ENCODE measurements at regions not wholly inside any gene's neighbourhood (a gene's known extent, or its start where the extent isn't known, plus 50 kb on each side); places are given as distances from the start of the nearest gene placed in this dataset.

DNA sequence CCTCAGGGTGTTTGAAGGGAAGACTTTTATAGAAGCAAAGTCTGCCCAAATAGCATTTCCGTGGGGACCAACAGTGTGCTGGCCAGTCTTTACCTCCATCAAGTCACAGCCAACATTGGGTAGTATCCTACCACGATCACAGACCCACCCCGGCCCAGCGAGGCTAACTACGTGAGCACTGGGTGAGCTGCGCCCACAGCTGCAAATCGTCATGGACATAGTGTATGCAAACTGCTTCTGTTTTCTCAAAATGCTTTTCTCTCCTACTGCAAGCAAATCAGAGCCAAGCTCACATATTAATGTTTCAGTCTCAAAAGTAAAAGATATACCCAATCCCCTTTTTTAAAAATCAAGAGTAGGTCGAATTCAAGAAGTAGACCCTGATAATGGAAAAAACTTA lies 592.8 kb upstream of the CDH4 start:
- no peaks in the 10 kb centered on the region for H3K36me3 ChIP-seq (ENCODE audit: control insufficient read depth in 5 of 5, insufficient read depth in 5 of 5, low read length in 5 of 5)
- H3K27me3 ChIP-seq (ENCODE audit: control insufficient read depth in 5 of 5, insufficient read depth in 4 of 5, low read length in 5 of 5) = peaks cover 0 to 8% (median 0%) of the 10 kb centered on the region in 5 donors
- no peak overlapping the region for H3K27ac ChIP-seq (ENCODE audit: low read depth, low read length)
- no peak overlapping the region for H3K4me3 ChIP-seq (ENCODE audit: low read depth in 1 of 5, low read length in 5 of 5)
- peaks cover 0 to 9% (median 3%) of the 10 kb centered on the region in 5 donors for H3K9me3 ChIP-seq (ENCODE audit: control insufficient read depth in 5 of 5, low read length in 5 of 5)
- no peaks in the 10 kb centered on the region for H3K4me1 ChIP-seq (ENCODE audit: control insufficient read depth in 5 of 5, insufficient read depth in 5 of 5, low read length in 5 of 5)
- H3K9ac ChIP-seq (ENCODE audit: low read length in 5 of 5) = no peak overlapping the region

DNA sequence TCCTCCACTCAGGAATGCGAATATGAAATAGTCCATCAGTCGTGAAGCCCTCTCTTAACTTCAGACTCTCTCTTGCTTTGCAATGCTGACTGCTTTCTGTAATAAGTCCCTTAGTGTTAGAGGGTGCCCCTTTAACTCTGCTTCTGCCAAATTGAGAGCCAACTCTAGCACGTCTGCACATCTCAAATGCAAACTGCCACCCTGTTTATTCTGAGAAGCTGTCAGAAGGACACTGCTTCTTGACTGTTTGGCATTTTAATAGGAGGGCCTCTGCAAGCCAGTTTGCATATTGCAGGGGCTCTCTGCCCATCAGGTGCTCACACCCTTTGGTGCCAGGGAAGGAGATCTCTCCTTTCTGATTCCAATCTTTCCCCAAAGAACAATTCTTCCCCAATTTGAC lies 589.8 kb upstream of the CDH4 start:
- Histone ChIP-seq H3K9ac (ENCODE audit: low read length in 5 of 5) (no peak overlapping the region), H3K4me1 (ENCODE audit: control insufficient read depth in 5 of 5, insufficient read depth in 5 of 5, low read length in 5 of 5) (no peaks in the 10 kb centered on the region), H3K4me3 (ENCODE audit: low read depth in 1 of 5, low read length in 5 of 5) (no peak overlapping the region), H3K36me3 (ENCODE audit: control insufficient read depth in 5 of 5, insufficient read depth in 5 of 5, low read length in 5 of 5) (no peaks in the 10 kb centered on the region), H3K27me3 (ENCODE audit: control insufficient read depth in 5 of 5, insufficient read depth in 4 of 5, low read length in 5 of 5) (peaks cover 0 to 8% (median 0%) of the 10 kb centered on the region in 5 donors), H3K9me3 (ENCODE audit: control insufficient read depth in 5 of 5, low read length in 5 of 5) (no peaks in the 10 kb centered on the region), H3K27ac (ENCODE audit: low read depth, low read length) (no peak overlapping the region)

DNA sequence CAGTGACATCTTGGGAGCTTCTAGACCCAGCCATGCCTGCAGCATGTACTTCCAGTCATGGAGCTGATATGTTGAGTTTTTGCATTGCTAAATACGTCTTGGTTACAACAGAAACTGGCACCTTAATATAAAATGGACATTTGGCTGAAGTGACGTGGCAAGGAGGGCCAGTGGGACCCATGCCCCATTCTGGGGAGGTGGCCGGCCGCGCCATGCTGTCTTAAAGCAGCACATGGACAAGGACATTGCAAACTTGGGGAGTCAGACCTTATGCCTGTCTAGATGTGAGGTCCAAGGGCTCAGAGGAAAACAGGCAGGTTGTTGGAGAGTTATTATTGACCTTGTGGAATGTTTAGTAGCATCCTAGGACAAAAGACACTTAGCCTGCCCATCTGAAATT lies 588.0 kb upstream of the CDH4 start:
- H3K4me3 ChIP-seq (ENCODE audit: low read depth in 1 of 5, low read length in 5 of 5) = no peak overlapping the region
- no peaks in the 10 kb centered on the region for H3K4me1 ChIP-seq (ENCODE audit: control insufficient read depth in 5 of 5, insufficient read depth in 5 of 5, low read length in 5 of 5)
- H3K9ac ChIP-seq (ENCODE audit: low read length in 5 of 5) = no peak overlapping the region
- H3K9me3 ChIP-seq (ENCODE audit: control insufficient read depth in 5 of 5, low read length in 5 of 5) = no peaks in the 10 kb centered on the region
- no peak overlapping the region for H3K27ac ChIP-seq (ENCODE audit: low read depth, low read length)
- peaks cover 0 to 1% (median 0%) of the 10 kb centered on the region in 5 donors for H3K27me3 ChIP-seq (ENCODE audit: control insufficient read depth in 5 of 5, insufficient read depth in 4 of 5, low read length in 5 of 5)
- H3K36me3 ChIP-seq (ENCODE audit: control insufficient read depth in 5 of 5, insufficient read depth in 5 of 5, low read length in 5 of 5) = no peaks in the 10 kb centered on the region

DNA sequence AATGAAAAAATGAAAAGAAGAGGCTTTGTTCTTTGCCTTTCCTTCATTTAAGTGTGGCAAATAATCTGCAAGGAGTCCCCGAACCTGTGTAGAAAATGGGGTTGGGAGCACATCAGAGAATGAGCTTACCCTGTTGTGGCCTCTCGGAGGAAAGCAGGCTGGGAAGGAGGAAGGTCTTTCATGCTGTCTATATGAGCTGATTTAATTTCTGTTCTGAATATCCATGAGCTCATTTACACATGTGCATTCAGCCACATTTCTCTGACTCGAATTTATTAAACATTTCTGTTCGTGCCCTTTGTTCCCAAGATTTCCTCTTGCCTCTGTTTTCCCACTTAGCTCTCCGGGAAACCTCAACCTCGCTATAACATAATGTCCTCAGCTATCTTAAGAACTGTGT lies 584.4 kb upstream of the CDH4 start:
- Histone ChIP-seq H3K4me1 (ENCODE audit: control insufficient read depth in 5 of 5, insufficient read depth in 5 of 5, low read length in 5 of 5) (no peaks in the 10 kb centered on the region), H3K36me3 (ENCODE audit: control insufficient read depth in 5 of 5, insufficient read depth in 5 of 5, low read length in 5 of 5) (no peaks in the 10 kb centered on the region), H3K4me3 (ENCODE audit: low read depth in 1 of 5, low read length in 5 of 5) (no peak overlapping the region), H3K9ac (ENCODE audit: low read length in 5 of 5) (no peak overlapping the region), H3K27me3 (ENCODE audit: control insufficient read depth in 5 of 5, insufficient read depth in 4 of 5, low read length in 5 of 5) (peaks cover 0 to 3% (median 0%) of the 10 kb centered on the region in 5 donors), H3K9me3 (ENCODE audit: control insufficient read depth in 5 of 5, low read length in 5 of 5) (no peaks in the 10 kb centered on the region), H3K27ac (ENCODE audit: low read depth, low read length) (no peak overlapping the region)

DNA sequence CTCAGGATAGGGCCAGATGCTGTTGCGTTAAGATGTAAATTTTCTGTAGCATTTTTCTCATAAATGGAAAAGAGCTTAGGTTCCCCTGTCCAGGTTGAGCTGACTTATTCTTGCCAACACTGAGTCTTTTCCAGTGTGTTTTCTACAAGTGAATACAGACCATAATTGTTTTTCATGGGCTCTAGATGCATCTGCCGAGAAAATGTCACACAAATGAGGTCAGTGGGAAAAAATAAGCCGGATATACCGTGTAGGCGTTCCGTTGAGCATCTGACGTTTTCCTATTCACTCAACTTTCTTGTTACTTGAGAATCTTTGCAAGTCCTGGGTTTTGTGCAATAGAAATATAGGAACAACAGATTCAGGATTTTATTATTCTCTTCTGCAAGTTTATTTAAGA lies 582.9 kb upstream of the CDH4 start:
- H3K27ac ChIP-seq (ENCODE audit: low read depth, low read length) = no peak overlapping the region
- peaks cover 0 to 3% (median 0%) of the 10 kb centered on the region in 5 donors for H3K27me3 ChIP-seq (ENCODE audit: control insufficient read depth in 5 of 5, insufficient read depth in 4 of 5, low read length in 5 of 5)
- no peak overlapping the region for H3K9ac ChIP-seq (ENCODE audit: low read length in 5 of 5)
- H3K36me3 ChIP-seq (ENCODE audit: control insufficient read depth in 5 of 5, insufficient read depth in 5 of 5, low read length in 5 of 5) = no peaks in the 10 kb centered on the region
- no peaks in the 10 kb centered on the region for H3K4me1 ChIP-seq (ENCODE audit: control insufficient read depth in 5 of 5, insufficient read depth in 5 of 5, low read length in 5 of 5)
- H3K9me3 ChIP-seq (ENCODE audit: control insufficient read depth in 5 of 5, low read length in 5 of 5) = no peaks in the 10 kb centered on the region
- no peak overlapping the region for H3K4me3 ChIP-seq (ENCODE audit: low read depth in 1 of 5, low read length in 5 of 5)

DNA sequence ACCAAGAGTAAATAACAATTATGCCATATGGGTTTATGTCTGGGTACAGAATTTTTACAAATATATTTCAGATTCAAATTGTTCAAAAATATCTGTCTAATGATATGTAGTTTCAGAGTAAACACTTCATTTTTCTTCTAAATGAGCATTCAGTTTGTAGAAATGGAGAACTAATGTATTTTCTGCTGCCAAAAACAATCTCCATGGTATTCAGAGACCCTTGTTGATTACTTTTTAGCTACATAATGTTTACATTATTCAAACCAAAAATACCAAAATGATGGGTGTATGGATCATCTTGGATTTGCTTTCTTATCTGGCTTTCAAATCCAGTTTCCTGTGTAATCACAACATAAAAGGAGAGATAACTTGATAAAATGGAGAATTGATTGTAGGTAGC lies 576.0 kb upstream of the CDH4 start:
- no peaks in the 10 kb centered on the region for H3K36me3 ChIP-seq (ENCODE audit: control insufficient read depth in 5 of 5, insufficient read depth in 5 of 5, low read length in 5 of 5)
- H3K4me1 ChIP-seq (ENCODE audit: control insufficient read depth in 5 of 5, insufficient read depth in 5 of 5, low read length in 5 of 5) = no peaks in the 10 kb centered on the region
- H3K9ac ChIP-seq (ENCODE audit: low read length in 5 of 5) = no peak overlapping the region
- no peak overlapping the region for H3K27ac ChIP-seq (ENCODE audit: low read depth, low read length)
- peaks cover 0 to 3% (median 0%) of the 10 kb centered on the region in 5 donors for H3K27me3 ChIP-seq (ENCODE audit: control insufficient read depth in 5 of 5, insufficient read depth in 4 of 5, low read length in 5 of 5)
- no peak overlapping the region for H3K4me3 ChIP-seq (ENCODE audit: low read depth in 1 of 5, low read length in 5 of 5)
- H3K9me3 ChIP-seq (ENCODE audit: control insufficient read depth in 5 of 5, low read length in 5 of 5) = no peaks in the 10 kb centered on the region

DNA sequence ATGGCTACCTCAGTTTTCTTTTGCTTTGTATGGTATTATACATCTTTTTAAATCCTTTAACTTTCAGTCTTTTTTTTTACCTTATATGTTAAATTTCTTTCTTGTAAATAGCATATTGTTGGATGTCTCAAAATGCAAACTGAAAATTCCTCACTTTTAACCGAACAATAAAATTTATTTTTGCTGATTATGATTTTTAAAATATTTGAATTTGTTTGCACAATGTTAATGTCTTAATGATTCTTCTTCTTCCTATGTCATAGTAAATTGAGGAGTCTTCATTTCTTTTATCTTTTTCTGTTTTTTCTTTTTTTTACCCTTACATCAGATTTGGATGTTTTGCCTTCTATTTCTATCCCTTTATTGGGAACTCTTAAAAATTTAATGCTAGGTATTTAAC lies 574.2 kb upstream of the CDH4 start:
- H3K9me3 ChIP-seq (ENCODE audit: control insufficient read depth in 5 of 5, low read length in 5 of 5) = peaks cover 0 to 4% (median 0%) of the 10 kb centered on the region in 5 donors
- no peak overlapping the region for H3K9ac ChIP-seq (ENCODE audit: low read length in 5 of 5)
- H3K4me3 ChIP-seq (ENCODE audit: low read depth in 1 of 5, low read length in 5 of 5) = no peak overlapping the region
- no peak overlapping the region for H3K27ac ChIP-seq (ENCODE audit: low read depth, low read length)
- no peaks in the 10 kb centered on the region for H3K4me1 ChIP-seq (ENCODE audit: control insufficient read depth in 5 of 5, insufficient read depth in 5 of 5, low read length in 5 of 5)
- H3K27me3 ChIP-seq (ENCODE audit: control insufficient read depth in 5 of 5, insufficient read depth in 4 of 5, low read length in 5 of 5) = no peaks in the 10 kb centered on the region
- no peaks in the 10 kb centered on the region for H3K36me3 ChIP-seq (ENCODE audit: control insufficient read depth in 5 of 5, insufficient read depth in 5 of 5, low read length in 5 of 5)

DNA sequence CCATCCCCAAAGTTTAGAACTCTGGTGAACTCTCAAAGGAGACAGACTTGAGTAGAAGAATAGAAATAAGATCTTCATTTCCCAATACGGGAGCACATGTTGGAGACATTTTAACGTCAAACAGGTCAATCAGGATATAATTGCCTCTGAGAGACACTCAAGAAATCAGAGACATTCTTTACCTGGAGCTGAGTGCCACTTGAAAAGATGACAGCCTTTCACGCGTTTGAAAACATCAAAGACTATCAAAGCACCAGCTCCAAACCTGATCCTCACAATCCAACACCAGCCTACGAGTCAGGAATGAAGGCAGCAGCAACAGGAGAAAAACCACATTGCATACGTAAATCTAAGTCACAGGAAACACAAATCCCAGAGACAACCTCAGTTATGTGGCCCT lies 571.5 kb upstream of the CDH4 start:
- H3K27me3 ChIP-seq (ENCODE audit: control insufficient read depth in 5 of 5, insufficient read depth in 4 of 5, low read length in 5 of 5) = peaks cover 0 to 5% (median 0%) of the 10 kb centered on the region in 5 donors
- no peak overlapping the region for H3K9ac ChIP-seq (ENCODE audit: low read length in 5 of 5)
- no peak overlapping the region for H3K27ac ChIP-seq (ENCODE audit: low read depth, low read length)
- H3K4me1 ChIP-seq (ENCODE audit: control insufficient read depth in 5 of 5, insufficient read depth in 5 of 5, low read length in 5 of 5) = no peaks in the 10 kb centered on the region
- H3K36me3 ChIP-seq (ENCODE audit: control insufficient read depth in 5 of 5, insufficient read depth in 5 of 5, low read length in 5 of 5) = no peaks in the 10 kb centered on the region
- no peak overlapping the region for H3K4me3 ChIP-seq (ENCODE audit: low read depth in 1 of 5, low read length in 5 of 5)
- peaks cover 0 to 4% (median 0%) of the 10 kb centered on the region in 5 donors for H3K9me3 ChIP-seq (ENCODE audit: control insufficient read depth in 5 of 5, low read length in 5 of 5)

DNA sequence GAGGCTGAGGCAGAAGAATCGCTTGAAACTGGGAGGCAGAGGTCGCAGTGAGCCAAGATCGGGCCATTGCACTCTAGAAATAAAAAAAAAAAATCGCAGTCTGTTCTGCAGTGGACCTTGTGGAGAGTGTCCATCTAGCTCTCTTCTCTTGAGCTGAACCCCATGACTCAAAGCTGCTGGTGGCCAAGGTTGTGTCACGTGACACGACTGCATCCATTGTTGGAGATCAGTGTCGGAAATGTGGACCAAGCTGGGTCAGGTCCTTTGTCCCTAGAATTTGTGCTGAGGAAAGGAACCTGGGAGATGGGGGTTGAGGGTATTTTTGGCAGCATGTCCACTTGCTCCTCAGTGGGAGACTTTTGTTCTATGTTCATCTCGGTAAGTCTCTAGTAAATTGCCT lies 564.8 kb upstream of the CDH4 start:
- Histone ChIP-seq H3K4me3 (ENCODE audit: low read depth in 1 of 5, low read length in 5 of 5) (no peak overlapping the region), H3K36me3 (ENCODE audit: control insufficient read depth in 5 of 5, insufficient read depth in 5 of 5, low read length in 5 of 5) (no peaks in the 10 kb centered on the region), H3K4me1 (ENCODE audit: control insufficient read depth in 5 of 5, insufficient read depth in 5 of 5, low read length in 5 of 5) (no peaks in the 10 kb centered on the region), H3K27ac (ENCODE audit: low read depth, low read length) (no peak overlapping the region), H3K9ac (ENCODE audit: low read length in 5 of 5) (no peak overlapping the region), H3K27me3 (ENCODE audit: control insufficient read depth in 5 of 5, insufficient read depth in 4 of 5, low read length in 5 of 5) (peaks cover 0 to 5% (median 0%) of the 10 kb centered on the region in 5 donors), H3K9me3 (ENCODE audit: control insufficient read depth in 5 of 5, low read length in 5 of 5) (no peaks in the 10 kb centered on the region)

DNA sequence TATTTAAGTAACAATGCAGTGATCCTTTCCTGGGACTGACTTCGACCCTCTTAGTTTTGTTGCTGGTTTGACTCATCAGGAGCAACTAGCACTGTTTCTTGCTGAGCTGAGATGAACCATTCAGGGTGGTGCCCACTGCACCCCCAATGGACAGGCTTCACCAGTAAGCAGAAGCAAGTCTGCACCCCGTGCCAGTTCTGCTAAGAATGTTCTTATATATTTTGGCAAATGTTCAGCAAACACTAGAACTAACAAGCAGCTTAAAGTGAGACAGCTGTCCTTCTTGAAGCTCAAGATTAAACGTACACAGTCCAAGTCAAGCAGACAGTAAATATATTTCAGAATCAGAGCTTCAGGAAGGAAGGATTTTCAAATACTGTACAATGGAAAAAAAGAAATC lies 561.3 kb upstream of the CDH4 start:
- Histone ChIP-seq H3K36me3 (ENCODE audit: control insufficient read depth in 5 of 5, insufficient read depth in 5 of 5, low read length in 5 of 5) (no peaks in the 10 kb centered on the region), H3K9me3 (ENCODE audit: control insufficient read depth in 5 of 5, low read length in 5 of 5) (no peaks in the 10 kb centered on the region), H3K4me3 (ENCODE audit: low read depth in 1 of 5, low read length in 5 of 5) (no peak overlapping the region), H3K27me3 (ENCODE audit: control insufficient read depth in 5 of 5, insufficient read depth in 4 of 5, low read length in 5 of 5) (no peaks in the 10 kb centered on the region), H3K9ac (ENCODE audit: low read length in 5 of 5) (no peak overlapping the region), H3K27ac (ENCODE audit: low read depth, low read length) (no peak overlapping the region), H3K4me1 (ENCODE audit: control insufficient read depth in 5 of 5, insufficient read depth in 5 of 5, low read length in 5 of 5) (no peaks in the 10 kb centered on the region)
